Sigmoid colon (tissue), 4 donors: ENCODE measurements at regions not wholly inside any gene's neighbourhood (a gene's known extent, or its start where the extent isn't known, plus 50 kb on each side); places are given as distances from the start of the nearest gene placed in this dataset.

ENCODE experiments used
- CTCF ChIP-seq, 4 experiments: fragments of 450-650 bp in 3 of 4; fragments of 200-600 bp in 1 of 4; IDR thresholded peaks; one replicate each; pipeline ENCODE4 v1.5.1; 2016 to 2019; ENCODE audit warnings: antibody characterized with exemption in 4 of 4, mild to moderate bottlenecking in 3 of 4, moderate library complexity in 2 of 4
- EP300 ChIP-seq, 4 donors: sonication (generic); formaldehyde crosslinking; IDR thresholded peaks; one replicate each; pipeline ENCODE4 v1.6.1; 2017; ENCODE audit warnings: antibody characterized with exemption in 4 of 4
- POLR2A ChIP-seq, 2 donors: fragments of 450-650 bp; IDR thresholded peaks; one replicate each; pipeline ENCODE4 v1.6.1; 2016; ENCODE audit warnings: antibody characterized with exemption in 2 of 2, mild to moderate bottlenecking in 2 of 2, moderate library complexity in 2 of 2
- POLR2AphosphoS5 ChIP-seq, 4 donors: sonication (generic); formaldehyde crosslinking; IDR thresholded peaks; one replicate each; pipeline ENCODE4 v1.6.1; 2017; ENCODE audit warnings: antibody characterized with exemption in 4 of 4

GRCh38 chr10:78461333-78461732 is 427.7 kb downstream of the RPS24 start:
- TF ChIP-seq CTCF (IDR thresholded peaks at IDR 0.05) (no peak), EP300 (IDR thresholded peaks at IDR 0.05) (no peak), POLR2A (IDR thresholded peaks at IDR 0.05) (no peak), POLR2AphosphoS5 (IDR thresholded peaks at IDR 0.05) (no peak)
